ENCODE measurements at regions not wholly inside any gene's neighbourhood (a gene's known extent, or its start where the extent isn't known, plus 50 kb on each side); places are given as distances from the start of the nearest gene placed in this dataset.

DNA sequence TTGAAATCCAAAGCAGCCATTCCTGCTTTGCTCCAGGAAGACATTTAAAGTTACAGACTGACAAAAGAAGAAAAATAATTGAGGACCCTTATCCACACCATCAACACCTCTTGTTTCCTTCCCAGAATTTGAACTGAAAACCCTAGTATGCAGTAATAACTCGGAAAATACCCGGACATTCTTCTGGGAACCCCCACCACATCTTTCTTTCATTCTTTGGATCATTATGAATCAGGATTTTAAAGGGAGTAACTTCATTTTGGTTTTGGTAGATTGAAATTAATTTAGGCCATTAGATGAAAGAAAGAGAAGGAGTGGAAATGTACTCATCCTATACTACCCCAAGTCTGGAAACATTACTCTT, 213.8 kb upstream of the MARCKS start:
- POLR2A ChIA-PET: no interaction called here
- H4K20me1 ChIP-seq (replicated peaks; ENCODE audit: control insufficient read depth, extremely low read depth, insufficient read depth, low read length): no peaks in the 10 kb centered on the region
- dilution Hi-C loops (cut with MboI; ENCODE audit: extremely low pct_ligation_motif_present, low sequenced_read_pairs) (no loop called here), intact Hi-C loops (cut with micrococcal nuclease) (no loop called here)
- TF ChIP-seq POLR2A (IDR thresholded peaks at IDR 0.05; ENCODE audit: low read depth, low read length) (no peak), MYC (IDR thresholded peaks at IDR 0.05; ENCODE audit: low read depth, low read length) (no peak), POLR2AphosphoS5 (IDR thresholded peaks at IDR 0.05; ENCODE audit: insufficient read depth, low read depth, low read length) (no peak), JUN (IDR thresholded peaks at IDR 0.05; ENCODE audit: borderline replicate concordance, insufficient read depth, insufficient read length, low read depth) (no peak), EZH2 (IDR thresholded peaks at IDR 0.05; ENCODE audit: borderline replicate concordance, low read depth, low read length, severe bottlenecking) (no peak), FOS (IDR thresholded peaks at IDR 0.05; ENCODE audit: borderline replicate concordance, insufficient read depth, low read length) (no peak), GATA2 (IDR thresholded peaks at IDR 0.05; ENCODE audit: insufficient read depth, insufficient read length, low read depth, low read length) (no peak)
- TF ChIP-seq, protein P1, sequence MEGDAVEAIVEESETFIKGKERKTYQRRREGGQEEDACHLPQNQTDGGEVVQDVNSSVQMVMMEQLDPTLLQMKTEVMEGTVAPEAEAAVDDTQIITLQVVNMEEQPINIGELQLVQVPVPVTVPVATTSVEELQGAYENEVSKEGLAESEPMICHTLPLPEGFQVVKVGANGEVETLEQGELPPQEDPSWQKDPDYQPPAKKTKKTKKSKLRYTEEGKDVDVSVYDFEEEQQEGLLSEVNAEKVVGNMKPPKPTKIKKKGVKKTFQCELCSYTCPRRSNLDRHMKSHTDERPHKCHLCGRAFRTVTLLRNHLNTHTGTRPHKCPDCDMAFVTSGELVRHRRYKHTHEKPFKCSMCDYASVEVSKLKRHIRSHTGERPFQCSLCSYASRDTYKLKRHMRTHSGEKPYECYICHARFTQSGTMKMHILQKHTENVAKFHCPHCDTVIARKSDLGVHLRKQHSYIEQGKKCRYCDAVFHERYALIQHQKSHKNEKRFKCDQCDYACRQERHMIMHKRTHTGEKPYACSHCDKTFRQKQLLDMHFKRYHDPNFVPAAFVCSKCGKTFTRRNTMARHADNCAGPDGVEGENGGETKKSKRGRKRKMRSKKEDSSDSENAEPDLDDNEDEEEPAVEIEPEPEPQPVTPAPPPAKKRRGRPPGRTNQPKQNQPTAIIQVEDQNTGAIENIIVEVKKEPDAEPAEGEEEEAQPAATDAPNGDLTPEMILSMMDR (IDR thresholded peaks at IDR 0.05; ENCODE audit: extremely low read depth in 1 of 2, insufficient read depth in 1 of 2, low read depth in 1 of 2, low read length in 2 of 2): no peak
- TF ChIP-seq, protein P2, sequence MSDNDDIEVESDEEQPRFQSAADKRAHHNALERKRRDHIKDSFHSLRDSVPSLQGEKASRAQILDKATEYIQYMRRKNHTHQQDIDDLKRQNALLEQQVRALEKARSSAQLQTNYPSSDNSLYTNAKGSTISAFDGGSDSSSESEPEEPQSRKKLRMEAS (IDR thresholded peaks at IDR 0.05; ENCODE audit: insufficient read depth, insufficient read length): no peak
- CTCF ChIA-PET: interaction anchor here (1.2 kb wide), 1 partner anchor 155 kb away, joined by 3 read pairs; no protein-coding TSS in a partner anchor
- no peak overlapping the region for H3K9ac ChIP-seq (replicated peaks; ENCODE audit: extremely low read depth, insufficient read depth, low read length)
- no peaks in the 10 kb centered on the region for H3K27me3 ChIP-seq (ENCODE audit: control insufficient read depth in 2 of 2, insufficient read depth in 2 of 2, low read length in 2 of 2)
- H2AFZ ChIP-seq (ENCODE audit: low read depth, low read length): no peak overlapping the region
- H3K4me3 ChIP-seq (replicated peaks in 1 of 3; ENCODE audit: insufficient read depth in 1 of 3, low read depth in 1 of 3, low read length in 3 of 3): no peak overlapping the region
- H3K4me1 ChIP-seq (ENCODE audit: control insufficient read depth, extremely low read depth, insufficient read depth, low read length): no peaks in the 10 kb centered on the region
- H3K9me3 ChIP-seq (replicated peaks; ENCODE audit: control insufficient read depth, insufficient read depth, low read length): no peaks in the 10 kb centered on the region
- BruUV-seq (replicated peaks): no TSS peak
- no peaks in the 10 kb centered on the region for H3K36me3 ChIP-seq (ENCODE audit: control insufficient read depth in 2 of 2, extremely low read depth in 1 of 2, insufficient read depth in 2 of 2, low read length in 2 of 2)
- H3K4me2 ChIP-seq (ENCODE audit: insufficient read depth, low read length): no peak overlapping the region
- no peaks in the 10 kb centered on the region for H3K79me2 ChIP-seq (ENCODE audit: control insufficient read depth, insufficient read depth, low read length)
- H3K27ac ChIP-seq (ENCODE audit: insufficient read depth, low read depth, low read length): no peak overlapping the region
- FAIRE-seq (no peak), DNase-seq (ENCODE audit: low read depth, low spot score) (no peak)
- H3K9me1 ChIP-seq (replicated peaks; ENCODE audit: control insufficient read depth, extremely low read depth, insufficient read depth, low read length): no peaks in the 10 kb centered on the region

Measured in endothelial cell of umbilical vein (primary cell).